Hematopoietic multipotent progenitor cell treated with erythropoietin and hydrocortisone succinate and interleukin-3 and kit ligand, for 8 days (in vitro differentiated cells): ENCODE measurements at regions not wholly inside any gene's neighbourhood (a gene's known extent, or its start where the extent isn't known, plus 50 kb on each side); places are given as distances from the start of the nearest gene placed in this dataset.

Source experiments
- DNase-seq: peaks from one replicate; pipeline ENCODE4 v3.0.0-alpha.2; 2015

DNA sequence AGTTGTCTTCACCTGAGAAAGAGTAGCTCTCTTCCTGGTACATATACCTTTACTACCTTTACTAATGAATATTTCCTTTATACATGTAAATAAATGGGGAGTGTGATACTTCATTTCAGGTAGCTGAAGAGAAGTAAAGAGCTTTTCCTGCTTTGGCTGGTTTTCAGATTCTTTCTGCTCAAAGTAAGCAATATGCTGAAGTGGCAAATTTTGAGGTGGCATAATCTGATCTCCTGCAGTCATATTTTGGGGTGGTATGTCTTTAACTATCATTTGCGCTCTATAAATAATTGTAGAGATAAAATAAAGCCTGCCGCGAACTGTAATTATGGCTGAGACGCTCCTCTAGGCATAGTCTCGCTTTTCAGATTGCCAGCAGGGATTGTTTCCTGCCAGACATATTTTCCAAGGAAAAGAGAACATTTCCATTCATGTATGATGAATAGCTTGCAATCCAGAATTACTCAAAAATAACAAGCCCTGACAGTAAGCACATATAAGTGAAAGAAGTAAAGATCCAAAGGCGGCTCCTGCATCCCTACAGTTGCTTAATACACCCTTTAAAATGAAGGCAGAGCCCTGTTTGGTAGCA lies 200.7 kb downstream of the C12orf50 start:
- no peak for DNase-seq

DNA sequence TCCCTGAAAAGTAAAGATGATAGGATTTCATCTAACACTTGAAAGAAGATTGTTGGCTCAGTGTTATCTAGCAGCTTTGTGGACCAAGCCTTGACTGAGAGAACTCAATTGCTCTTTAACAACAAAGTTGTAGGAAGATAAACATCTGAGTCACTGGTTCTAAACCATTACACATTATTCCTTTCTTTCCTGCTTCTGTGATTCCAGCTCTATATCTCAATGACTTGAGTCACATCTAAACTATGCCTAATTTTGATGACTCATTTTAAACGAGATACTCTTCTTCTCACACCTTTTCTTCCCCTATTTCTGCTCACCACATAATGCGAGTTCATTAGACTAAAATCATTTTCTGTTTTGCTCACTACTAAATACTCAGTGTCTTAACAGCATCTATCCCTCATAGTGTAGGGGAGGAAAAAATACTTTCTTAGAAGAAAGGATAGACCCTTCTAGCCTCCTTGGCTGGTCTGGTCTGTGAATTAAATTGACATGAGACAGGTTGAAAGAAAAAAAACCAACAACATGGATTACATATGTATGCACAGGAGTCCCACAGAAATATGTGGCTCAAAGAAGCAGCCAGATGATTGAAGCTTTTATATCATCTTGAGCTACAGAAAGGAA lies 201.4 kb downstream of the C12orf50 start:
- no peak for DNase-seq

DNA sequence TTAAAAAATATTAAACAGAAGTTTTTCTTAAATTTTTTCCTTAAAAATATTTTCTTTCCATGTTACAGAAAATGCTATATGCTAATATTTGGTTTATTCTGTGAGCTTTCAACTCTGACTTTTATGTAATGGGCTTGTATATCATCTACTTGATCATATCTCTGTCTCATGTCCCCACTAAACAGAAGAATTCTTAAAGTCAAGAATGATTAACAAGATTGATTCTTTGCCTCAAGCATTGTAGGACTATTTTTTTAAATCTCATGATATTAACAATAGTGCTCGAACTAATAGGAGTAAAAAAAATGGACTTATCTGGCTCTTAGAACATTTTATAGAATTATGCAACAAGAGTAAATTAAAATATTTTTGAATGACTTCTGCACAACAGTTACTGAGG lies 206.3 kb downstream of the C12orf50 start:
- DNase-seq = no peak

DNA sequence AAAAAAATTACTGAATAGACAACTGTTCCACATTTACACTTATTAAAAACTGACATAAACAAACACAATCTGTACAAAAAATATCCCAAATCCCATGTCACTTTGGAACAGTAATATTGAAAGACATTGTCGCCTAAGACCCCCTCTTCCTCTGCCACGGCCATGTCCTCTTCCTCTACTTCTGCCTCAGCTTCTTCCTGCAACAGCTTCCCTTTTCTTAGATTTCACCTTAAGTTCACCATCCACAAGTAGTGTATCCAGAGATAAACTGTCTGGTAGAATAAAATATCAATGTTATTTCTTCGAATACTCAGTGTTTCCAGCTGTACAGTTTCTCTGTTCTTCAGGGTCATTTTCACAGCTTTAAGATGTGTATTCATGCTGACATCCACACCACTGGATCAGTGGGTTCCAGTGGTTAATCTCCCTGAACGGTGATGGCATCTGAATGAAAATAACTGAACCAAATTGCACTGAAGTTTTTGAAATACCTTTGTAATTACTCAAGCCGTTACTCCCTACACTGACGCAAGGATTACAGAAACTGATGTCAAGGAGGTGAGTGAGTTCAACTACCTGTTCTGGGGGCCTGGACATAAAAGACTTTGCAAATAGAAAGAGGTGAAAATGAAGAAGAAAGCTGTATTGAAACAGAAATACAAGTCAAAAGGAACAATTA lies 208.5 kb downstream of the C12orf50 start:
- DNase-seq = no peak

DNA sequence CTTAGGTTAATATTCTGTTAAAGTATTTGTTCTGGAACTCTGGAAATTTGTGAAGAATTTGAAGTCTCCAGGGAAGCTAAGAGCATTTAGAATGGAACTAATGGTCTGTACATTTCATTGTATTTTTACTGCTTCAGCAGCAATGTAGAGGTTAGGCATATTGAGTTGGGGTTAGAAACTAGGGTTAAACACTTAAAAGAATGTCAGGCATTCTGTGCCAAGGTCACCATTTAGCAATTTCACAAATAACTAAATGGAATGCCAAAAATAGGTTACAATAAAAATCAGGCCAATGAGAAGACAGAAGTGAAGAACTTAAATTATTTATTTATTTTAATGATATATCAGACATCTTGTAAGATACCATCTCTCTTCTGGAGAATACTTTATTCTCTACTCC lies 210.8 kb downstream of the C12orf50 start:
- no peak for DNase-seq

DNA sequence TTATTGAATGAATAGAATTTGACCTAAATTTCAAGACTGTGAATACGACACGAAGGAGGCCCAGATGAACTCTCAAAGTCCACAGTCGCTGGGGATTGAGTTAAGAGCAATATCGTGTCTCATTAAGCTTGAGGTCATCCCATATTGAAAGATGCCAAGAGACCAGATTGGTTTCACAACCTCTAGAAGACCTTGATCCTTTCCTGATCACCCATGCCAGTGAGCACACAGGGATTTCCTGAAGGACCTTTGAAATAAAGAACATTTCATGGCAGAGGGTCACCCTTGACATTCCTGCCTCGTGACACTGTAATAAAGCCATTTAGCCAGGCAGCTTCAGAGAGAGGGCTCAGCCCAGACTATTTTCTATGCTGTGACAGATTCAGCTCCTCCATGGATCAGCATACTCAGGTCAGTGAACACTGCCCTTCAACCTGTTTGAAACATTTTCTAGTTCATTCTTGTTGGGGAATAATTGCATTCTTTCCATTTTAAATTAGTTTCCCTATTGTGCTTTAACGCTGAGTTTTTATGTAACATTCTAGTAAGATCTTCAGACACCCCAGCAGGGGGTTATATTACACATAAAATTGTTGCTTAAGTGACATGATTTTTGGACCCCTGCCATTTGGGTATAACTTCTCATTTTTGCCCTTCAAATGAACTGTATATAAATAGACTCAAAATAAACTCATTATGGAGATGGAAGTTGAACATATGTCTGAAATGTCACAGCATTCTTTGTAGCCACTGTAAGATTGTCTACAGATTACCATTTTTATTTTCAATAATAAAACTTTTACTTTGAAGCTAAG lies 213.2 kb downstream of the C12orf50 start:
- DNase-seq = no peak

DNA sequence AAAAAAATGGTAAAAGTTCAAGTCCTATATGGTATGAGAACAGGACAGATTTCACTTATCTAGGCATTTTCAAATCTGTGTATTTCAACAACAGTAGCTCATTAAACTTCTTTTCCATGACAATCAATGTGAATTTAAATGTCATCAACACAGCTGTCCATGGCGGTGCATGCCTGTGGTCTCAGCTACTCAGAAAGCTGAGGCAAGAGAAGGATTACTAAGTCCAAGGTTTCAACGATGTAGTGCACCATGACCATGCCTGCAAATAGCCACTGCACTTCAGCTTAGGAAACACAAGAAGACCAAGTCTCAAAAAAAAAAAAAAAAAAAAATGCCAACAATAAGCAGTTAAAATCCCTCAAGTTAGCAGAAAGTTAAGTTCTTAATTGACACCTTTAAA lies 214.6 kb downstream of the C12orf50 start:
- DNase-seq = no peak

DNA sequence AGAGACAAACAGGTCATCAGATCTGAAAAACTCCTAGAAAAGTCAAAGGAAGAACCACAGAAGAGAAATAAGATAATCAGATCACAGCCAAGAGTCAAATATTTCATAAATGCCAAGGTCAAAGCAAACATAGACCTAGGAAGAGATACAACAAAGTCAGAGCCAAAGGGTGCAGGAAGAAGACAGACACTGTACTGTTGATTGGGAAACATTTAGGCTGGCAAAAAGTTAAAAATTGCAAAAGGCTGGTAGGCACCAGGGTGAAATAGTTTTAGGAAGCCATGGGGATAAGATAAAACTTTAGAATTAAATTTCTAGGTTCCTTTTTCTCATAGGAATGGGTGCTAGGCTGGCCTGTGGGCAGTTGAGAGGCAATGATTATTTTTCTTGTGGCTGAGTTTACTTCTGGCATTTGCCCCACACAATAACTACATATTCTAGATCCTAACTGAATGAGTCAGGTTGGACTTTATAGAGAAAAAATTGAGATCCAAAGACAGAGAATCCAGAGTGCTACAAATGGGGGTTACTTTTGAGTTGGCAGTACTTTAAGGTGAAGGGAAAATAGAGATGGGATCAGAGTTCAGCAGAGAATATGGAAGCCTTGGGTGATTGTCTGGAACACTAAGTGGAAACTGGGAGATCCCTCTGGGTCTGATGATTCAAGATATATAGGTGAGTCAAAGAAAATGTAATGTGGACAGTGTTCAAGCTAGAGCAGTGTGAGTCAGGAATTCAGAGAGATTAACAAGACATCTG lies 215.5 kb downstream of the C12orf50 start:
- DNase-seq = no peak

DNA sequence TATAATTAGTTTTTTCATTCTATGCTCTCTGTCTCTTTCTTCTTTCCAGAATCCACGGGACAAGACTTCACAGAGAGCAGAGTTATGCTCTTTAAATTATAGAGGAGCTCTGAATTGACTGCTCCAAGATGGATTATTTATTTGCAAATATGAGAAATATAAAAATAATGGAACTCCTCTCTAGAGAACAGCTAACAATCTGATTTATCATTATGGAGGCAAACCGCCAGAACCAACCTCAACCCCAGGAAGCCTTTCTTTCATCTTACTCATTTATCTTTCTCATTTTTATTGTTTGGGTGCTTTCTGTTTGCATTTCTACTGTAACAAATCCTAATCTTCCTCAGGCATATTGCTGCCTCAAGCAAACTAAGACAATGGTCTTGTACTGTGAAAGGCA lies 216.5 kb downstream of the C12orf50 start:
- DNase-seq = no peak

DNA sequence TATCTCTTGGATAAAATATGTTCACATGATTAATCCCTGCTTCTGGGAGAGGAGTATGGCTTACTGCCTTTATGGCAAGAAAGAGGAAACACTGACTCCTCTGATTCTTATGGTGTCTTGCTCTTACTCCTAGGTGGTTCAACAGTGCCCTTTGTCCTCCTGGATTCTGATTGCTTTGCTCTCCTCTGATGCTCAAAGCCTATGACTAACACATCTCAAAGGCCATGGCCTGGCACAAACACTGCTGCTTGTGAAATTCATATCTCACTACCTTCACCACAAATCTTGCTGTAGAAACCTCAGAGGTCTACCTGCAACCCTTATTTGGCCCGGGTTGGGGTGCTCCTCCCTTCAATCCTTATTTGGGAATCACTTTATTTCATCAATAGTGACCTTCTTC lies 217.2 kb downstream of the C12orf50 start:
- no peak for DNase-seq

DNA sequence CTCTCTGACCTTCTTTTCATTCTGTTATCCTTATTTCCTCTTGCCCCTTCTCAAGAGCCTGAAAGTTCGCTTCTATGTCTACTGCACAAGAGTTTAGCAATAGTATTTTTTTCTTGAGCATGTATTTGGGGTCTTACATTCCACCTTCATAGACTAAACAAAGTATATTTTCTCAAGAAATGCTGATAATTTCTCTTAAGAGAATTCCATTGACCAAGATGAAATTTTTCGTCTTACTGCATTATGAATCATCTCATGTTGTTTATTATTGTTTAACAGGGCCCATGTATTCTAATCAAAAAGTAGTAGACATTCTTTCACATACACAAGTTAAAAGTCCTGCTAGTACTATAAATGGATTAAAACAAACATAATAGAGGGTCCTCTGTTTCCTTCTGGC lies 219.3 kb downstream of the C12orf50 start:
- no peak for DNase-seq

DNA sequence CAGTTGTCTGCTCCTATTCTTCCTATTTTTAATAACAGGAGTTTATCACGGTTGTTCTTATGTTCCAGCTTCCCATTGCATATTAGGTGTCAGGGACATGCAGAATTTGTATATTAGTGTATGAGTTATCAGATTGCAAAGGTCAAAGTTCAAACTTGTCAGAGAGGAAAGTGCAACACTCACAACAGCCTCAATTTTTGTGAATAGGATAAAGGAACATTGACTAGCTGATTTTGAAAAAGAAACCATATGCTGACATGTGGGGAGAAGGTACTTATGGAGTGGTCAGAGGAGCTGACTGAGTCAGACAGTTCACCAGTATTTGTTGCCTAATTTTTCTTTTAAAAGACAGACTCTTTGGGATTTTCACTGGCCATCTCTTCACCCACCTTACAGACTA lies 222.1 kb downstream of the C12orf50 start:
- DNase-seq = no peak

DNA sequence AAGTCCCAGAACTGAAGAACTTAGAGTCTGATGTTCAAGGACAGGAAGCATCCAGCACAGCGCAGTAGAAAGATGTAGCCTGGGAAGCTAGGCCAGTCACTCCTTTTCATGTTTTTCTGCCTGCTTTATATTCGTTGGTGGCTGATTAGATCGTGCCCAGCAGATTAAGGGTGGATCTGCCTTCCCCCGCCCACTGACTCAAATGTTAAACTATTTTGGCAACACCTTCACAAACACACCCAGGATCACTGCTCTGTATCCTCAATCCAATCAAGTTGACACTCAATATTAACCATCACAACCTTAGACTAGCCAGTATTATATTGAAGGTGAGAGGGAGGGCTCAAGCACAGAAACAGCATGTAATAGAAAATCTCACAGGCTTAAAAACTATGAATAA lies 222.9 kb downstream of the C12orf50 start:
- DNase-seq = no peak

DNA sequence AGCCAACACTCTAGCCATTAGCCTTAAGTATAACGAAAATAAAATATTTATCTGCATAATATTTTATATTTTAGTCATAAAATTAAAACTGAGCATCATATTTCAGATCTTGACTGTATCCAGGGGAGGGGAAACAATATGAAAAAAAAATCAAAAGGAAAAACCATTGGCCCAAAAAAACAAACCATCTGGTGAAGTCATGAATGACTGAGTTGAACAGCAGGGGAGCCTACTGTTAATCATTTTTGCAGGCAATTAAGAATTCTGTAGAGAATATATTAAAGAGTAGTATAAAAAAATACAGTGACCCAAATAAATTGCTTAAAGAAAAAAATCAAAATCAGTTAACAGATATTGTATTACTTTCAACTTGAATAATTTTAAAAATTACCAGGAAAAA lies 224.8 kb downstream of the C12orf50 start:
- no peak for DNase-seq

DNA sequence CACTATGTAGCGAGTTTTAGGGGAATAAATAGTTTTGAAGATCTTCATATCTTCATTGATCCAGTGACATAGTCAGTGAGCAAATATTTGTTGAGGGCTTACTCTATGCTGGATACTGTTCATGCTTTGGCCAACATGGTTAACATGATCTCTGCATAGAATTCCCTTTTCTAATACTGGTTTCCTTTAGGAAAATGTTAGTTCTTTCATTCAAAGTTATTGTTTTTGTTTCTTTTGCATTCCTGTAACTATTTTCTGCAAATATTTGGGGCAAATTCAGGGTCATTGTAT lies 226.5 kb downstream of the C12orf50 start:
- no peak for DNase-seq

DNA sequence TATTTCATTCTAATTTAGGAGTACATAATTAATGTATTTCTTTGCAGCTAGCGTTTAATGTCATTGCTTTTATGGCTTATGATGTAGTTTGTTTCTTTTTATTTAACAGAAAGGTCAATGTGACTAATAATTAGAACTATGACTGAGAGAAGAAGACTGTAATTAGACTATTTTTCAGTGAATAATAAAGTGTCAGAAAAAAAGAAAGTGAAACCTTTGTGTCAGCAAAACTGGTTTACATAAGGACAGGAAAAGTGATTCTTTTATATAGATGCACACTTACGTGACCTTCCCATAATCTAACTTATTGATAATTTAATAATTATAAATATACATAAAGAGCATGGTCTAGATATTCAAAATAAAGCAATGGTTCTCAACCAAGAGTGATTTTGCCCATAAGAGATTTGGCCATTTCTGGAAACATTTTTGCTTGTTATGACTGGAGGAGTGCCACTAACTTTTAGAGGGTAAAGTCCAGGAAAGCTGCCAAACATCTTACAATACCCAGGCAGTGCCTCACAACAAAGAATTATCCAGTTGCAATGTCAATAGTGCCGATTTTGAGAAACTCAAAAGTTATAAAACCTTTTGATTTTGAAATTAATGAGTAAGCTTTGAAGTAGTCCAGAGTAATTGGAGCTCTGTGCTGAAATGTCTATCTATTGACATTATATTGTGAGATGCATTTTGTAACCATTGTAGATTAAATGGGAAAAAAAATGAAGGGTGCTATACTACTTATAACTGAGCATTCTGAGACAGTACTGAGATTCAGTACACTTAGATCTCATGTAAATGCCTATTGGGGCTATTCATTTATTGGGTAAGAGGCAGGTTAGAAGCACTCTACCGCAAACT lies 227.1 kb downstream of the C12orf50 start:
- DNase-seq = no peak

DNA sequence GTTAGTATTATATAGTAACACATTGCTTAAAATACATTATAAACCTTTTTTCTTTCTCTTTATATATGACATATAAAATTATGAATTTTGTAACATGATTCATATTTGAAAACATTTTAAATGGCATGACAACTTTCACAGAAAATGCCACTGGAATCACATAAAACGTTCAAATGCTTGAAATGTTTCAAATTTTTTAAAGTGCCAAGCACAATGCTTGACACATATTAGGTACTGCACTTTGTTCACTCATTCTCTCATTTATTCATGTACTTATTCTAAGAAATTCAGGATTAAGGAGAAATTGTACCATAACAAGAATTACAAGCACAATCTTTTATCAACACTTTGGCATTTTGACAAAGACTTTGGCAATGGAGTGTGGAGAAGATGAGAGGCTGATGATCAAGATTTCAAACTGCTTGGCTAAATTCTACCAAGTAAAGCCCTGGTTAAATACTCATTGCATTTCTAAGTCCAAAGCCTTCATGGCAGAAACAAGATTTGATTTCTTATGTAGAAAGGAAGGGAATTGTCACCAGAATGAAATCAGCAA lies 232.2 kb downstream of the C12orf50 start:
- DNase-seq = no peak

DNA sequence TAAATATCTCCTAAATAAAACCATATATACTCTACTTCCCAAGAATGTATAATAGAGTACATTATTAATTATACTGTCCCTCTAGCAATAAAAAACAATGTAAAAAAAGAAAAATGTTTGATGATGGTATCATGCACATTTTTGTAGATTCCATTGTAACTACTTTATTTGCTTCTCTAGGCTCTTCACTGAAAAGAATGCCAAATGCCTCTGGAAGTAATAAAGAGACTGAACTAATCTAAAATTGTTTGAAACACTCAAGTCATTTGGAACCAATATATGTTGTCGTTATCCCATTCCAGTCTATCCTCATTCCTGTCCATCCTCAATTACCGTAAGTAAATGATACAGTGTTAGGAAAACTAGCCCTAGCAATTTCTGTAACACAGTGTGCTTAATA lies 233.6 kb downstream of the C12orf50 start:
- DNase-seq = no peak

DNA sequence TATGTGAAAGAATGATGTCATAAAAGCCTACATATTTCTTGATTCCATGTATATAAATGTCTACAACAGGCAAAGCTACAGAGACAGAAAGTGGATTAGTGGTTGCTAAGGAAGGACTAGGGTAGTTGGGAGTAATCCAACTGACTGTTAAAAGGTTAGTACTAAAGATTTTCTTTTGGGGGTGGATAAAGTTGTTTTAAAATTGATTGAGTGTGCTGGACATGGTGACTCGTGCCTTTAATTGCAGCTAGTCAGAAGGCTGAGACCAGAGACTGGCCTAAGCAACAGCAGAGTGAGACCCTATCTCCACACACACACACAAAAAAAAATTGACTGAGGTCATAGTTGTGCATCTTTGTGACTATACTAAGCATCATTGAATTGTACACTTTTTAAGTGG lies 234.3 kb downstream of the C12orf50 start:
- DNase-seq = no peak

DNA sequence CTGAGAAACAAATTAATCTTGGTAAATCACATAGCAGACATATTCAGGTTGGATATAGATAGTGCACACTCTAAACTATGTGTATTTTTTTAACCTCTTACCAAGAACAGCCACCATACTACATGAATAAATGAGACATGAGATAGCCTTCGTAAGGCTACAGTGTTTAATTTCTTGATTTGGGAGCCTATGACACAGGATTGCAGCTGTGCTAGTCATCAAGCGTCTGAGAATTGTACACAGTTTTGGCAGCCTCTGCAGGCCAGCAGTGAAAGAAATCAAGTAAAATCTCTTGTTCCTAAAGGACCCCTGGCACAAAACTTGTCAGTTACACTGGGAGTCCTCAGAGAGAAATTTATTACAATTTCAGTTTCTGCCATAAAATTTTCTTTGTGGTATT lies 236.1 kb downstream of the C12orf50 start:
- DNase-seq = no peak

DNA sequence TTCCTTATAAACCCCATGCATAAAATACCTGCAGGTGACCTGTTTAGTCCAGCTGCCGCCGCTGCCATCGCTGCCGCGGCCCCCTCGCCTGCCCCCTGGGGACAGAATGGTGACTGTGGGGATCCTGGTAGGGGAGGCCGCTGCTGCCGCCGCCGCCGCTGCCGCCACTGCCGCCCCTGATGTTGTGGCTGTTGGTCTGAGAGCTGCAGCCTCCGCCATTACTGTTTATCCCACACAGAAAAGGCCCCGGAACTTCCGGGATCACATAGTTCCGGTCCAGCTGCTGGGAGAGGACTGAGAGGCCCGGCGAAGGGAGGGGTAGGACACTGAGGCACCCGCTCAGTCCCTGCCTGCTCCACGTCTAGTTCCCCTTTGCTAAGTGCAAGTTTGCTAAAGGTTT lies 244.9 kb downstream of the C12orf50 start:
- DNase-seq = no peak

DNA sequence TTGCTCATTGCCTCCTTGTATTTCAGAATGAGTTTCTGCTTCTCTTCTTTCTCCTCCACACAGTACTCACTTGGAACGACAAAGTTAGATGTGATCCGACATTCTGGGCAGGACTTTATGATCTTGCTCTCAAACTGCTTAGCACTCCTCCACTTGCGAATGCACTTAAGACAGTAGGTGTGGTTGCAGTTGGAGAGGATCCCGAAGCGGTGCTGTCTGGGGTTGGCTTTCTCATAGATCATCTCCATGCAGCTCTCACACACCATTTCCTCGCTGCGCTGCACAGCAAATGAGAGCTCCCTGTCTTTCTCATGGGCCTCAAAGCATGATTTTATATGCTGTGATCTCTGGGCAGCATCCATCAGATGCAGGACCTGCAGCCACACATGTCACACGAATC lies 245.7 kb downstream of the C12orf50 start:
- DNase-seq = no peak
